GM21381 (cell line): ENCODE measurements at regions not wholly inside any gene's neighbourhood (a gene's known extent, or its start where the extent isn't known, plus 50 kb on each side); places are given as distances from the start of the nearest gene placed in this dataset.

Source experiments
- ATAC-seq: cut with Tn5 transposase; IDR thresholded peaks from one replicate; pipeline ENCODE4 v1.9.1; 2021; ENCODE audit warnings: mild to moderate bottlenecking, moderate library complexity; ENCODE audit not compliant: unreplicated experiment

GRCh38 chr17:69819316-69820087 is 255.5 kb upstream of the KCNJ16 start:
- no peak for ATAC-seq

DNA sequence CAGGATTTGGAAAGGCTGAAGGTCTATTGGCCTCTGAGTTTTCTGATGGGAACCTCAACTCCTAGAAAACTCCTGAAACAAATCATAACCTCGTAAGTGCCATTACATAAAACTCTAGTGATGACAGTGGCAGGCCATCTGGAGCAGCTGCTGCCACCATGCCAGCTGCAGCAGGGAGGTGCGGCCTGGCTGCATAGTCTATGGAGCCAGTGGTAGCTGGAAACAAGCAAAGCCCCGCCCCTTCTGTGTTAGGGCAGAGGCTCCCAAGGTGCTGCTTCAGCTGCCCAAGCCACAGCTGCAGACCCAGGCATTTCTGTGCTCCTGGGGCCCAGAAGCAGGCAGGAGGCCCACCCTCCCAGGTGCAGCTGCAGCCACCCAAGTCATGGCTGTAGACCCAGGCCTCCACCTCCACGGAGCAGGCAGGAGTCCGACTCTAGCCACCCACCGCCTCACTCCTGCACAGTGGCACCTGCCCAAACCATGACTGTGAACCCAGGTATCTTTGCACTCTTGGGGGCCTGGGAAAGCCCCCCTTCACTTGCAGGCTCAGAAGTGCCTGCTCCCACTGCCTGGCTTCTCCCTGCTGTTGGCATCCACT is 254.1 kb upstream of the KCNJ16 start:
- ATAC-seq: no peak

- no peak for ATAC-seq
Observed at GRCh38 chr17:69822314-69822875, 252.6 kb upstream of the KCNJ16 start.

DNA sequence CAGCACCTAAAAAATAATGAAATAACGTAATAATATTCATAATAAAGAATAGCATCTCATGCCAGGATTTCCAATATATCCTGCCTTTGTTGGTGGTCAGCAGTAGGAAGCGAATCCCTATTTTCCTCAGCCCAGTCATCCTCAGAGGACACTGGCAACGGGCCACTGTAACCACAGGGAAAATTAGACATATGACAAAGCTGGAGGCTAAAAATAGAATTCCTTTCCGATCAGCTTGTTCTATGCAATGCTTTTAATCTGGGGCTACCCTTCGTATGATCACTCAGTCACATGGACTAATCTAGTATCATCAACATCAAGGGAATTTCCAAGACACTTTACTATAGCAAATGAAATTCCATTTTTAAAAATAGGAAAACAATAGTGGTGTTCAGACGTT is 246.9 kb upstream of the KCNJ16 start:
- no peak for ATAC-seq

DNA sequence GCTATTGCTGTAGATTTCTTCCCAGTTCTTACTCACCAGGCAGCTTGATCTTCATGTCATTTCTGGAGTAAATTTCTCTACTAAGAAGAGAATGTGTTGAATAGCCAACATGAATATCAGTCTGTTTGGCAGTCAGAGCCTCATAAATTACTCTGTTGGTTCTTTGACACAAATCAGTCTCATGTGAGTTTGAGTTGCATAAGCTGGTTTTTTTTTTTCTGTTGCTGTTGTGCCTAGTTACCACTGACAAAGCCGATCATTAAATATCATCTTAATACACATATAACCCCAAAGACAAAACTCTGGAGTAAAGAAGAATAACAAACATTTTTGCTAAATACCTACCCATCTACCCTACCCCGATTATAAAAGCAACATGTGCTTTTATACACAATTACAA is 240.5 kb upstream of the KCNJ16 start:
- no peak for ATAC-seq

- no peak for ATAC-seq
Observed at GRCh38 chr17:69851736-69852135, 223.3 kb upstream of the KCNJ16 start.

GRCh38 chr17:69853541-69854224 is 221.3 kb upstream of the KCNJ16 start:
- no peak for ATAC-seq

DNA sequence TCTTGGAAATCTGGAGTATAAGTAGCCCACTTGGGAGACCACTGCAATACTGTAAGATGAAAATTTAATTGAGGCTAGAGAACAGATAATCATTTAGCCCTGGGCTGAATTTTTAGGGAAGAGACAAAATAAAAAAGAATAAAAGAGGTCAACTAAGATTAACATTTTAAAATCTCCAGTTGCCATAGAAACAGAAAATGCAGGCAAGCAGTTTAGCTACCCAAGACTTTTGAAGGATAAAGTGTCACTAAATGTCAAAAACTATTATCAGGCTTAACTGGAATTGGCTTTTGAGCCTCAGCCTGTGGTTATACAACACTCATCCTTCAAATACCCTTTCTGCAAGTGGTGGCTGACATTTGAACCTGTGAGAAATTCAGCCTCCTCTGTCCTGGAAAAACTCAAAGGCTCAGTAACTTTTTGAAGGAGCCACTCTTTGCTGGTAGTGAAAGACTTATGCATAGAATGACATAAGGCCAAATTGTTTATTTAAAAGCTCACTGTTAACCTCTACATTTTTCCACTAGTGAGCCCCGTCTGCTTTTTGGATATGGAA is 220.7 kb upstream of the KCNJ16 start:
- ATAC-seq: no peak

DNA sequence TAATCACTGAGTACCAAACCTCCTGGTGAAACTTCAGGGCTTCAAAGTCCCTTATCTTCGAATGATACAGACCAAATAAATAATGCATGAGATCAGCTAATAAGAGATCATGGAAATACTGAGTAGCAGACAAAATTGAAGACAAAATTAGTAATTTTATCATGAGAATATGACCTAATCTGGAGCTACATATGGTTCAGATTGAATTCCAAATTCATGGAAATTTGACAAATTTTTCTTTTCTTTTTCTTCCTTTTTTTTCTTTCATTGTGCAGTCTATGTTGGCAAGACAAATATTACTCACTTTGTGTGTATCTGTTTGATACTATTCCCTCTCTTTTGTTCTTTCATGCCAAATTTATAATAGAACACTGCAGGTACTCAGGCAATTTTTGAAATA is 218.1 kb upstream of the KCNJ16 start:
- ATAC-seq: no peak

DNA sequence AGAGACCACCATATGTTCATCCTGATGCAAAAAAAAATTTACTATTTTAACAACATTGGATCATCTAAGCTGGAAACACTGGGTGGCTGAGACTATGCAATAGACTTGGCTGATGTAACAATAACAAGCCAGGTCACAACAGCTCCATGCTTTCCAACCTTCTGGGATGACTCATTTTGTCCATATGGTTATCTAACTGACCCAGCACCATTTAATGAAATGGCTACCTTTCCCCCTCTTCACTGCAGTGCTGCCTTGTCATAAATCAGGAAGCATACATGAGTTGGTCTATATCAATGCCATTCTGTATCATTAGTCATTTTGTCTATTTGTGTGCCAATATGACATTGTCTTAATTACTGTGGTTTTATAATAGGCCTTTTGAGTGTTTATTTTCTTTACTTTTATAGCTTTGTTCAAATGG is 217.6 kb upstream of the KCNJ16 start:
- no peak for ATAC-seq

DNA sequence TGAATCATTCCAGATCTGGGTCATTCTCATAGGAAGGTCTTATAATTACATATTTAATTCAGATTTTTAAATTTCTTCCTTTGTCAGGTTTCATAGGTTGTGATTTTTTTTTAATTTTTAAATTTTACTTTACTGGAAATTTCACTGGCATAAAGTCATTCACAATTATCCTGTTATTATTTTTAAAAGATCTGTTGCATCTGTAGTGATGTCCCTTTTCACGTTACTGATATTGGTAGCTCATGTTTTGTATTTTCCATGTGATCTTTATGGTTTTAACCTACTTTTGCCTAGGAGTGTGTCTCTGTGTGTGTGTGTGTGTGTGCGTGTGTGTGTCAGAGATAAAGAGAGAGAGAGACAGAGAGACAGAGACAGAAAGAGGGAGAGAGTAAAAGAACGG is 216.6 kb upstream of the KCNJ16 start:
- no peak for ATAC-seq

- no peak for ATAC-seq
Observed at GRCh38 chr17:69860142-69860680, 214.8 kb upstream of the KCNJ16 start.

DNA sequence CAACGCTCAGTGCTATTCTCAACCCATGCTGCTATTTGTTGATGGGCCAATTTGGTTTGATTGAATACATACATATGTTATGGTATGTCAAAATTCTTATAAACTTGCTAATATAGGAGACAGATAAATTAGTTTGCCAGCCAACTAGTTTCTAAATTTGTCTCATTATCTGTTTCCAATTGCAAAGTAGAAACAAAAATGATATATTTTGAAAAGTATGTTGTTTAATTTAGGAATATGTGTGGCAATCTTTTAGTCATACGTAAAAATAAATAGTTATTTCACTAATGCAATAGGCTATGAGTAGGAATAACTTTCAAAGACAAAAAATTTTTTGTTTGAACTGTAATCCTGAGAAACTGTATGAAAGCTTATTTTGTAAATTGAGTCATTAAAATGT is 210.6 kb upstream of the KCNJ16 start:
- ATAC-seq: no peak

DNA sequence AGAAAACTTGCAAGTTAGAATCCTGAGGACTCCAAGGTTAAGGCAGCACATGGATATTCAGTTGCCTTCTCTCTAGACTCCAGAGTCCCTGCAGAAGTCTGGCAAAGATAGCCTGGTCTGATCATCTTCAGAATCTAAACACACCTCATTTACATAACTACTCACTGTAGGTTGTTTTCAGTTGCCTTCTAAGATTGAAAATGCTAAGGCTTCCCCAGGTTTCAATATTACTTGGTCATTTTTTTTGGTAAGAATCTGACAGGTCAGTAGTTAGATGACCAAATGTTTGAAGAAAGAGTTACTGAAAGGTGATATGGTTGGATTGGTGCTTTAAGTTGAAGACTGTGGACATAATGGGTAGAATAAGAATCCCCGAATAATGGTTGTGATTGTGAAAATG is 205.4 kb upstream of the KCNJ16 start:
- ATAC-seq: peak; percentile 71

GRCh38 chr17:69870091-69870530 is 204.9 kb upstream of the KCNJ16 start:
- peak; percentile 69 for ATAC-seq

- ATAC-seq: no peak
Observed at GRCh38 chr17:69870751-69871199, 204.2 kb upstream of the KCNJ16 start.

- ATAC-seq: no peak
Observed at GRCh38 chr17:69871318-69871717, 203.7 kb upstream of the KCNJ16 start.

DNA sequence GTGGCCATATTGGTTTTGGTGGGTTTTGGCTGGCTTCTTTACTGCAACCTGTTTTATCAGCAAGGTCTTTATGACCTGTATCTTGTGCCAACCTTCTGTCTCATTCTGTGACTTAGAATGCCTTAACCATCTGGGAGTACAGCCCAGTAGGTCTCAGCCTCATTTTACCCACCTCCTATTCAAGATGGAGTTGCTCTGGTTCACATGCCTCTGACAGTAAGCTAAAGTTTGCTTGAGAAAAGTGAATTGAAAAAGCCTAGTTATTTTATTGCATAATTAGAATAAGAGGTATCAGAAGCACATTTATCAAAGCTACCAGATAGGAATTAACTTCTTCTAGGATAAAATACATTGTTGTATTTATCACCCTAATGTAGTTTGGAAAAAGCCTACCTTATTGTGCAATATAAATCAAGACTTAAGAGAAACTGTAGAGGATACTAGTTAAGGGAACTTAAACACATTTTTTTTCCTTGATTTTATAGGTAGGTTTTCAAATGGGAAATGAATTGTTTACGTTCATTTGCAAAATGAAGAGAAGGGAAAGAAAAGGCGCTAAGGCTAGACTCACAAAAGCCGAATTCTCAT is 202.3 kb upstream of the KCNJ16 start:
- no peak for ATAC-seq

GRCh38 chr17:69874175-69874670 is 200.8 kb upstream of the KCNJ16 start:
- ATAC-seq: no peak

DNA sequence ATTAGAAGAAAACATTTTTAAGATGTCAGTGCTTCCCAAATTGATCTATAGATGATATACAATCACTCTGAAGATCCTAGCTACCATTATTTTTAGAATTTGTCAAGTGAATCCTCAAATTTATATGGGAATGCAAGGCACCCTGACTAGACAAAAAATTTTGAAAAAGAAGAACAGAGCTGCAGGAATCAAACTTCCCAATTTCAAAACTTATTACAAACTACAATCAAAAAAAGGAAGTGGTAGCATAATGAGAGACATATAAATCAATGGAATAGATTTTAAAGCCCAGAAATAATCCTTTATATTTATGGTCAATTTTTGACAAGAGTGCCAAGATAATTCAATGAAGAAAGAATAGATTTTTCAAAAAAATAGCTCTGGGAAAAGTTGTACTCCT is 198.3 kb upstream of the KCNJ16 start:
- ATAC-seq: no peak

DNA sequence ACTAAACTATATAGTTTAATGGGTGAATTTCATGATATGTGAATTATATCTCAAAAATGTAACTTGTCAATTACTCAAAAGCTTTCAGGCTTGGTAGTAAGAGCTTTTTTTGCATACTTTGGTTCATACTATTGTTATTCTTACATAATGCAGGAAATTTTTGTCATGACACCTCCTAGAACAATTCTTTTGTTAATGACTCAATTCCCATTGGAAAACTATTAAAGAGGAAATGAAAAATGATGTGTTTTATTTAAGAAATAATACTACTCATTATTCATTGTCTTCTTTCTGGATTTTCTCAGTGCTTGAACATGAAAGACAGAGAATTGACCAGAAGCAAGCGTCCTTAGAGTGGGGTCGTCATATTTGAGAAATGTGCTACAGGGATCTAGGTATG is 196.4 kb upstream of the KCNJ16 start:
- ATAC-seq: no peak
